OCI-LY7 (cell line): ENCODE measurements at regions not wholly inside any gene's neighbourhood (a gene's known extent, or its start where the extent isn't known, plus 50 kb on each side); places are given as distances from the start of the nearest gene placed in this dataset.

Experiments used
- BruUV-seq: library from RNA; stranded (reverse); fragments of 400-500 nt; replicated peaks from 2 replicates; lab custom pipeline; 2021; lab: Mats Ljungman, UMichigan
- CTCF ChIA-PET: fragments of 300-600 bp; sonication (Branson Sonifier 250); formaldehyde crosslinking; loops from one replicate; lab custom pipeline; 2022; ENCODE audit warnings: antibody characterized with exemption; ENCODE audit not compliant: unreplicated experiment; lab: Charles Lee
- POLR2A ChIA-PET: fragments of 300-600 bp; sonication (Branson Sonifier 250); formaldehyde crosslinking; loops from one replicate; lab custom pipeline; 2022; ENCODE audit warnings: antibody characterized with exemption; lab: Charles Lee
- DNase-seq: peaks from one replicate; pipeline ENCODE4 v3.0.0-alpha.2; 2015; ENCODE audit warnings: low spot score
- H2AFZ ChIP-seq: fragments of 200-600 bp; sonication (generic), shearing (Covaris generic); 2 replicates; pipeline ENCODE4 v1.6.1; 2014; ENCODE audit warnings: mild to moderate bottlenecking, antibody characterized with exemption, low read length, moderate library complexity
- H3K27ac ChIP-seq: fragments of 200-600 bp; sonication (generic); 2 replicates; pipeline ENCODE4 v1.5.1; 2014; ENCODE audit warnings: mixed run types, low read depth, mild to moderate bottlenecking, moderate library complexity, low read length, inconsistent platforms; ENCODE audit not compliant: poor library complexity, severe bottlenecking
- H3K36me3 ChIP-seq: fragments of 200-600 bp; sonication (generic); 2 replicates; pipeline ENCODE4 v1.6.1; 2014; ENCODE audit warnings: mild to moderate bottlenecking, antibody characterized with exemption, low read length, moderate library complexity, mixed read lengths; ENCODE audit not compliant: insufficient read depth
- H3K4me1 ChIP-seq: fragments of 200-600 bp; sonication (generic); 2 replicates; pipeline ENCODE4 v1.5.1; 2014; ENCODE audit warnings: mild to moderate bottlenecking, low read length; ENCODE audit not compliant: insufficient read depth, poor library complexity, severe bottlenecking
- H3K4me2 ChIP-seq: fragments of 200-600 bp; sonication (generic); 2 replicates; pipeline ENCODE4 v1.6.1; 2014; ENCODE audit warnings: mild to moderate bottlenecking, low read length
- H3K4me3 ChIP-seq: fragments of 200-600 bp; sonication (generic); 2 replicates; pipeline ENCODE4 v1.5.1; 2014; ENCODE audit warnings: mild to moderate bottlenecking, low read depth, low read length; ENCODE audit not compliant: poor library complexity, severe bottlenecking
- H3K79me2 ChIP-seq: fragments of 200-600 bp; sonication (generic); 2 replicates; pipeline ENCODE4 v1.6.1; 2016; ENCODE audit warnings: low read depth, mild to moderate bottlenecking, low read length, moderate library complexity, mixed read lengths; ENCODE audit not compliant: insufficient read depth
- H3K9me2 ChIP-seq: fragments of 200-600 bp; sonication (generic); 2 replicates; pipeline ENCODE4 v1.6.1; 2016; ENCODE audit warnings: mild to moderate bottlenecking, low read length, mixed read lengths; ENCODE audit not compliant: insufficient read depth
- H3K9me3 ChIP-seq: fragments of 200-600 bp; sonication (generic); 2 replicates; pipeline ENCODE4 v1.6.1; 2014; ENCODE audit warnings: mild to moderate bottlenecking, mixed run types, low read length, mixed read lengths
- H4K20me1 ChIP-seq: fragments of 200-600 bp; sonication (generic); 2 replicates; pipeline ENCODE4 v1.6.1; 2014; ENCODE audit warnings: mild to moderate bottlenecking, antibody characterized with exemption, low read length, moderate library complexity, mixed read lengths; ENCODE audit not compliant: insufficient read depth
- CTCF ChIP-seq: fragments of 200-600 bp; sonication (generic); conservative IDR thresholded peaks from 2 replicates; pipeline ENCODE4 v1.5.1; 2014; ENCODE audit warnings: mild to moderate bottlenecking, antibody characterized with exemption, low read length, moderate library complexity, mixed read lengths
- EZH2phosphoT487 ChIP-seq: fragments of 200-600 bp; sonication (generic); IDR thresholded peaks from 2 replicates; pipeline ENCODE4 v1.6.1; 2018; ENCODE audit warnings: low read depth, borderline replicate concordance, mild to moderate bottlenecking, mixed run types, antibody characterized with exemption, low read length, moderate library complexity, mixed read lengths
- intact Hi-C: fragments of 100-400 bp; cut with micrococcal nuclease; formaldehyde crosslinking; loops from one replicate; pipeline ENCODE4 v1.10.0; 2022; ENCODE audit not compliant: unreplicated experiment

- H3K36me3 ChIP-seq: no peaks in the 10 kb centered on the region
- H3K4me2 ChIP-seq: no peak overlapping the region
- no peak overlapping the region for H3K27ac ChIP-seq
- H2AFZ ChIP-seq: no peak overlapping the region
- no peak overlapping the region for H3K4me3 ChIP-seq
- H3K79me2 ChIP-seq: no peaks in the 10 kb centered on the region
- no peak for TF ChIP-seq EZH2phosphoT487
- TF ChIP-seq CTCF: peak; percentile 75
- no peaks in the 10 kb centered on the region for H4K20me1 ChIP-seq
- H3K4me1 ChIP-seq: no peaks in the 10 kb centered on the region
- POLR2A ChIA-PET: no interaction called here
- CTCF ChIA-PET: no interaction called here
- no TSS peak for BruUV-seq
- H3K9me3 ChIP-seq: no peaks in the 10 kb centered on the region
- peak; percentile 29 for DNase-seq
- intact Hi-C loops: no loop called here
- no peaks in the 10 kb centered on the region for H3K9me2 ChIP-seq
Measured at GRCh38 chr17:71118039-71118438, 948.7 kb downstream of the KCNJ2 start.

- CTCF ChIA-PET: no interaction called here
- H3K9me2 ChIP-seq: no peaks in the 10 kb centered on the region; the same call in 1 of the 2 replicates
- H3K4me2 ChIP-seq: no peak overlapping the region
- intact Hi-C loops: no loop called here
- no peak overlapping the region for H3K4me3 ChIP-seq
- no peaks in the 10 kb centered on the region for H3K36me3 ChIP-seq
- DNase-seq: no peak
- TF ChIP-seq CTCF: no peak
- TF ChIP-seq EZH2phosphoT487: no peak
- H3K4me1 ChIP-seq: no peaks in the 10 kb centered on the region
- no TSS peak for BruUV-seq
- H3K27ac ChIP-seq: no peak overlapping the region
- no peaks in the 10 kb centered on the region for H4K20me1 ChIP-seq
- H2AFZ ChIP-seq: no peak overlapping the region
- H3K79me2 ChIP-seq: no peaks in the 10 kb centered on the region
- POLR2A ChIA-PET: interaction anchor here (0.7 kb wide), 1 partner anchor 22 kb away, joined by 3 read pairs; no protein-coding TSS in a partner anchor
- no peaks in the 10 kb centered on the region for H3K9me3 ChIP-seq
Measured at GRCh38 chr17:71127416-71127815, 958.1 kb downstream of the KCNJ2 start.

- Histone ChIP-seq H3K79me2 (no peaks in the 10 kb centered on the region), H3K4me1 (no peaks in the 10 kb centered on the region), H3K36me3 (no peaks in the 10 kb centered on the region), H3K27ac (no peak overlapping the region), H3K4me3 (no peak overlapping the region), H3K9me2 (no peaks in the 10 kb centered on the region), H3K4me2 (no peak overlapping the region), H2AFZ (no peak overlapping the region), H3K9me3 (no peaks in the 10 kb centered on the region), H4K20me1 (no peaks in the 10 kb centered on the region)
- ChIA-PET POLR2A (interaction anchor here (0.6 to 1.1 kb wide), 3 partner anchors 13 to 524 kb away, joined by 3 read pairs; no protein-coding TSS in a partner anchor), CTCF (no interaction called here)
- no peak for DNase-seq
- no peak for TF ChIP-seq EZH2phosphoT487
- TF ChIP-seq CTCF: no peak
- intact Hi-C loops: no loop called here
- no TSS peak for BruUV-seq
Measured at GRCh38 chr17:71142333-71142732, 973.0 kb downstream of the KCNJ2 start.
